NCI-H1694 treated with DMSO at 0.1 percent for 48 hours (cell line): ENCODE measurements at regions not wholly inside any gene's neighbourhood (a gene's known extent, or its start where the extent isn't known, plus 50 kb on each side); places are given as distances from the start of the nearest gene placed in this dataset.

Source experiments
- DNase-seq: peaks from one replicate; lab custom pipeline; 2025; lab: John Stamatoyannopoulos, UW

- DNase-seq, result no peak
Observed at GRCh38 chr5:169354263-169354662, 53.3 kb upstream of the SLIT3 start.

GRCh38 chr5:169352901-169353300 is 52.0 kb upstream of the SLIT3 start:
- DNase-seq, result no peak

- no peak for DNase-seq
Observed at GRCh38 chr5:169351721-169352120, 50.8 kb upstream of the SLIT3 start.

GRCh38 chr5:169350759-169351240 is 49.9 kb upstream of the SLIT3 start:
- no peak for DNase-seq
